H9 (cell line): ENCODE measurements at regions not wholly inside any gene's neighbourhood (a gene's known extent, or its start where the extent isn't known, plus 50 kb on each side); places are given as distances from the start of the nearest gene placed in this dataset.

Source experiments
- DNase-seq: peaks from one replicate; pipeline ENCODE4 v3.0.0-alpha.2; 2017
- H2AFZ ChIP-seq: one replicate; pipeline ENCODE4 v1.6.1; 2013; ENCODE audit warnings: mild to moderate bottlenecking, low read length, control low read depth, moderate library complexity
- H2AK5ac ChIP-seq: 2 replicates; pipeline ENCODE4 v1.6.1; 2013; ENCODE audit warnings: low read length, control low read depth, mixed read lengths; ENCODE audit not compliant: insufficient read length
- H2BK120ac ChIP-seq: one replicate; pipeline ENCODE4 v1.6.1; 2013; ENCODE audit warnings: low read depth, mild to moderate bottlenecking, low read length, control low read depth, inconsistent platforms; ENCODE audit not compliant: poor library complexity, severe bottlenecking
- H2BK12ac ChIP-seq: 2 replicates; pipeline ENCODE4 v1.6.1; 2013; ENCODE audit warnings: low read length, control low read depth, mixed read lengths, low read depth; ENCODE audit not compliant: insufficient read length
- H2BK15ac ChIP-seq: 2 replicates; pipeline ENCODE4 v1.6.1; 2013; ENCODE audit warnings: low read depth, low read length, control low read depth
- H2BK20ac ChIP-seq: one replicate; pipeline ENCODE4 v1.6.1; 2013; ENCODE audit warnings: low read depth, mild to moderate bottlenecking, low read length, control low read depth, inconsistent platforms; ENCODE audit not compliant: poor library complexity, severe bottlenecking
- H2BK5ac ChIP-seq: 2 replicates; pipeline ENCODE4 v1.6.1; 2013; ENCODE audit warnings: low read length, control low read depth, mixed read lengths; ENCODE audit not compliant: insufficient read length
- H3K14ac ChIP-seq: 2 replicates; pipeline ENCODE4 v1.6.1; 2013; ENCODE audit warnings: low read length, control low read depth; ENCODE audit not compliant: insufficient read depth
- H3K18ac ChIP-seq: 2 replicates; pipeline ENCODE4 v1.6.1; 2013; ENCODE audit warnings: low read depth, mild to moderate bottlenecking, mixed read lengths, low read length, control low read depth; ENCODE audit not compliant: insufficient read length
- H3K23ac ChIP-seq: 2 replicates; pipeline ENCODE4 v1.6.1; 2013; ENCODE audit warnings: low read length, control low read depth, mixed read lengths, low read depth; ENCODE audit not compliant: insufficient read length
- H3K23me2 ChIP-seq: 2 replicates; pipeline ENCODE4 v1.6.1; 2013; ENCODE audit warnings: low read depth, mild to moderate bottlenecking, mixed read lengths, low read length, control low read depth; ENCODE audit not compliant: insufficient read length, poor library complexity, severe bottlenecking
- H3K27ac ChIP-seq: 2 replicates; pipeline ENCODE4 v1.5.1; 2013; ENCODE audit warnings: low read length, control low read depth, mixed read lengths, low read depth; ENCODE audit not compliant: insufficient read length
- H3K27me3 ChIP-seq: 2 replicates; pipeline ENCODE4 v1.6.1; 2013; ENCODE audit warnings: low read length, control low read depth, inconsistent platforms; ENCODE audit not compliant: insufficient read depth
- H3K4ac ChIP-seq: 2 replicates; pipeline ENCODE4 v1.6.1; 2013; ENCODE audit warnings: low read depth, mild to moderate bottlenecking, control low read depth, inconsistent platforms, low read length, moderate library complexity
- H3K4me1 ChIP-seq: 2 replicates; pipeline ENCODE4 v1.6.1; 2013; ENCODE audit warnings: low read length, control low read depth, inconsistent platforms; ENCODE audit not compliant: insufficient read depth
- H3K4me2 ChIP-seq: 2 replicates; pipeline ENCODE4 v1.6.1; 2013; ENCODE audit warnings: low read length, control low read depth, mixed read lengths; ENCODE audit not compliant: insufficient read length, insufficient read depth
- H3K56ac ChIP-seq: 2 replicates; pipeline ENCODE4 v1.6.1; 2013; ENCODE audit warnings: low read depth, mild to moderate bottlenecking, mixed read lengths, low read length, control low read depth; ENCODE audit not compliant: insufficient read length
- H3K79me1 ChIP-seq: 2 replicates; pipeline ENCODE4 v1.6.1; 2013; ENCODE audit warnings: low read depth, mild to moderate bottlenecking, moderate library complexity, low read length, control low read depth, inconsistent platforms; ENCODE audit not compliant: insufficient read depth, poor library complexity, severe bottlenecking
- H3K79me2 ChIP-seq: 2 replicates; pipeline ENCODE4 v1.6.1; 2013; ENCODE audit warnings: low read length, control low read depth, inconsistent platforms; ENCODE audit not compliant: insufficient read depth
- H3K9ac ChIP-seq: 2 replicates; pipeline ENCODE4 v1.6.1; 2013; ENCODE audit warnings: low read length, control low read depth, mixed read lengths; ENCODE audit not compliant: insufficient read length; ENCODE audit errors: extremely low read depth
- H3K9me3 ChIP-seq: one replicate; pipeline ENCODE4 v1.6.1; 2013; ENCODE audit warnings: low read depth, low read length, inconsistent platforms; ENCODE audit not compliant: control insufficient read depth
- H3T11ph ChIP-seq: one replicate; pipeline ENCODE4 v1.6.1; 2013; ENCODE audit warnings: mild to moderate bottlenecking, low read length, control low read depth, inconsistent platforms
- H4K20me1 ChIP-seq: one replicate; pipeline ENCODE4 v1.6.1; 2013; ENCODE audit not compliant: control insufficient read depth, insufficient read length, insufficient read depth
- H4K5ac ChIP-seq: 2 replicates; pipeline ENCODE4 v1.6.1; 2013; ENCODE audit warnings: low read depth, mild to moderate bottlenecking, mixed read lengths, low read length, control low read depth; ENCODE audit not compliant: insufficient read length
- H4K8ac ChIP-seq: replicated peaks from 2 replicates; pipeline ENCODE4 v1.6.1; 2013; ENCODE audit warnings: low read length, control low read depth, mixed read lengths, low read depth; ENCODE audit not compliant: insufficient read length
- H4K91ac ChIP-seq: 2 replicates; pipeline ENCODE4 v1.6.1; 2013; ENCODE audit warnings: low read depth, mild to moderate bottlenecking, moderate library complexity, mixed read lengths, low read length, control low read depth; ENCODE audit not compliant: insufficient read length
- H3K27ac Mint-ChIP-seq, 3 experiments: 2 replicates in 2 of 3; 3 replicates in 1 of 3; pipeline ENCODE4 v1.8.0; 2020 to 2021; ENCODE audit warnings: mixed read lengths in 3 of 3, mild to moderate bottlenecking in 1 of 3, moderate library complexity in 1 of 3
- H3K27me3 Mint-ChIP-seq: 2 replicates; pipeline ENCODE4 v1.8.0; 2021; ENCODE audit warnings: low read depth, mild to moderate bottlenecking, moderate library complexity, mixed read lengths
- H3K36me3 Mint-ChIP-seq, 3 experiments: 2 replicates in 2 of 3; 3 replicates in 1 of 3; pipeline ENCODE4 v1.8.0; 2020 to 2021; ENCODE audit warnings: low read depth in 3 of 3, mixed read lengths in 3 of 3; ENCODE audit not compliant: insufficient read depth in 1 of 3
- H3K4me1 Mint-ChIP-seq, 2 experiments: 2 replicates each; pipeline ENCODE4 v1.8.0; 2020; ENCODE audit warnings: mixed read lengths in 2 of 2
- H3K4me3 Mint-ChIP-seq, 2 experiments: 2 replicates in 1 of 2; 3 replicates in 1 of 2; pipeline ENCODE4 v1.8.0; 2020 to 2021; ENCODE audit warnings: mild to moderate bottlenecking in 2 of 2, mixed read lengths in 2 of 2, moderate library complexity in 1 of 2
- H3K9me3 Mint-ChIP-seq, 2 experiments: 2 replicates in 1 of 2; 3 replicates in 1 of 2; pipeline ENCODE4 v1.8.0; 2020; ENCODE audit warnings: mild to moderate bottlenecking in 2 of 2, mixed read lengths in 2 of 2, moderate library complexity in 1 of 2
- CTCF ChIP-seq: fragments of 200-600 bp; sonication (generic); conservative IDR thresholded peaks from 3 replicates; pipeline ENCODE4 v1.8.0; 2021; ENCODE audit warnings: antibody characterized with exemption, mild to moderate bottlenecking
- WGBS: extraction: QIAGEN DNeasy Blood & Tissue Kit; methylation state at CpG from one replicate; pipeline ENCODE4 v1.1.7; 2013; ENCODE audit warnings: missing lambda C conversion rate, low lambda C conversion rate, mixed read lengths; ENCODE audit not compliant: insufficient read length; ENCODE audit errors: extremely low coverage; 5-methylcytosine and 5-hydroxymethylcytosine counted together

- Histone ChIP-seq H3K23me2 (no peaks in the 10 kb centered on the region), H3K27ac (no peak overlapping the region), H3T11ph (no peak overlapping the region), H2BK15ac (no peak overlapping the region), H3K79me2 (no peaks in the 10 kb centered on the region), H3K4me2 (no peak overlapping the region), H4K8ac (no peak overlapping the region), H4K91ac (no peak overlapping the region), H3K18ac (no peak overlapping the region), H3K4me1 (no peaks in the 10 kb centered on the region), H3K14ac (no peak overlapping the region), H2BK12ac (no peak overlapping the region), H3K9me3 (no peaks in the 10 kb centered on the region), H2AFZ (no peak overlapping the region), H3K23ac (no peak overlapping the region), H2BK120ac (no peak overlapping the region), H3K79me1 (no peaks in the 10 kb centered on the region), H3K9ac (no peak overlapping the region), H4K5ac (no peak overlapping the region), H2AK5ac (no peak overlapping the region), H4K20me1 (no peaks in the 10 kb centered on the region), H3K27me3 (no peaks in the 10 kb centered on the region), H3K56ac (no peak overlapping the region), H3K4ac (no peak overlapping the region), H2BK5ac (no peak overlapping the region), H2BK20ac (no peak overlapping the region)
- no peak overlapping the region; a peak in 1 of 7 replicates for H3K27ac Mint-ChIP-seq
- WGBS, result no CpG with 5 or more reads among the region's 3 CpGs
- no peak for TF ChIP-seq CTCF
- no peaks in the 10 kb centered on the region for H3K36me3 Mint-ChIP-seq
- no peak overlapping the region for H3K4me3 Mint-ChIP-seq
- no peak for DNase-seq
- H3K9me3 Mint-ChIP-seq, result no peaks in the 10 kb centered on the region
- H3K4me1 Mint-ChIP-seq, result no peaks in the 10 kb centered on the region
- no peaks in the 10 kb centered on the region for H3K27me3 Mint-ChIP-seq
Observed at GRCh38 chr2:192307530-192307929, 112.8 kb upstream of the TMEFF2 start.
